GM12892 (cell line): ENCODE measurements at regions not wholly inside any gene's neighbourhood (a gene's known extent, or its start where the extent isn't known, plus 50 kb on each side); places are given as distances from the start of the nearest gene placed in this dataset.

ENCODE experiments used
- POLR2A ChIP-seq: IDR thresholded peaks from 2 replicates; pipeline ENCODE4 v1.6.1; 2011; ENCODE audit warnings: low read depth, low read length, control low read depth
- POLR2AphosphoS5 ChIP-seq: IDR thresholded peaks from 2 replicates; pipeline ENCODE4 v1.6.1; 2011; ENCODE audit warnings: low read depth, low read length, control low read depth
- TAF1 ChIP-seq: IDR thresholded peaks from 2 replicates; pipeline ENCODE4 v1.6.1; 2011; ENCODE audit warnings: low read depth, mild to moderate bottlenecking, control low read depth, low read length, borderline replicate concordance

DNA sequence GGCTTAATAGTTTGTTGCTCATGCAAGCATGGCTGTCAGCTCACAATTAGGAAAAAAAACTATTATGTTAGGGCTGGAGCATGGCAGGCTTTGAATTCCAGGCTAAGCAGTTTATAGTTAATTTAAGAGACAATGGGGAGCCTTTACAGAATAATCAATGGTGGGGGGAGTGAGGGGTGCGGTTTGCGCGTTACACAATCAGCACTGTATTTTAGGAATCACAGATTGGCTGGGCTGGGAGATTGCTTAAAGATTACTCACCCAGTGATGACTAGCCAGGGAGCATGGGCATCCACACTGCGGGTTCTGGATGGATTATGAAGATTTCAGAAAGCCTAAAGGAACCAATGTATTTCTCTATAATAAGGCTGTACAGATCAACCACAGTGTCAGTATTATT is 186.6 kb downstream of the SOX3 start:
- TF ChIP-seq POLR2A (no peak), TAF1 (no peak), POLR2AphosphoS5 (no peak)
